Fibroblast of skin of right quadriceps (primary cell): ENCODE measurements at regions not wholly inside any gene's neighbourhood (a gene's known extent, or its start where the extent isn't known, plus 50 kb on each side); places are given as distances from the start of the nearest gene placed in this dataset.

Experiments
- DNase-seq: peaks from one replicate; pipeline ENCODE4 v3.0.0-alpha.2; 2013

GRCh38 chrX:126886997-126887396 is 67.5 kb downstream of the PRR32 start:
- no peak for DNase-seq

DNA sequence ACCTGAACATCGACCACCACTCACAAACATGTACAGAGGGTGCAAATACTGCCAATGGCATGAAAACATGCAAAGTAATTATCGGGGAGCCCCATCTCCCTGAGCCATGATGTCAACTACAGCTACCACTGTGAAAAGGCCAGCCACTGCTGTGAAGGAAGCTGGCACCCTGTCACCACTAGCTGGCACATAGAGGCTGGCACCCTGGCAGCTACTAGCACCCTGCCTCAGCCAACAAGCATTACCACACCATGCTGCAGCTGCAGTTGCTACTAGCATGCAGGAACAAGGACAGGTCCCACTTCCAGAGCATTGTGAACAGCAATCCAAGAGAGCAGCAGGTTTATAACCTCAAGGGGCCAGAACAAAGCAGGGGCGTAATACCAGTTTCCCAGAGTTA is 81.4 kb downstream of the PRR32 start:
- DNase-seq, result no peak

DNA sequence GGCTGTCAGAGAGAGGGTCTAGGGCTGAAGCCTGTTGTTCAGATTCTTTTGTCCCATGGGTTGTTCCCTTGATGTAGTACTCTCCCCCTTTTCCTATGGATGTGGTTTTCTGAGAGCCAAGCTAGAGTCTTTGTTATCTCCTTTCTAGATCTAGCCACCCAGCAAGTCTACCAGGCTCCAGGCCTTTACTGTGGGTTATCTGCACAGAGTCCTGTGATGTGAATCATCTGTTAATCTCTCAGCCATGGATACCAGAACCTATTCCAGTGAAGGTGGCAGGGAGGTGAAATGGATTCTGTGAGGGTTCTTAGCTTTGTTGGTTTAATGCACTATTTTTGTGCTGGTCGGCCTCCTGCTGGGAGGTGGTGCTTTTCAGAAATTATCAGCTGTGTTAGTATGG is 109.5 kb downstream of the PRR32 start:
- DNase-seq, result no peak

- DNase-seq, result no peak
Observed at GRCh38 chrX:126967225-126967624, 147.7 kb downstream of the PRR32 start.

DNA sequence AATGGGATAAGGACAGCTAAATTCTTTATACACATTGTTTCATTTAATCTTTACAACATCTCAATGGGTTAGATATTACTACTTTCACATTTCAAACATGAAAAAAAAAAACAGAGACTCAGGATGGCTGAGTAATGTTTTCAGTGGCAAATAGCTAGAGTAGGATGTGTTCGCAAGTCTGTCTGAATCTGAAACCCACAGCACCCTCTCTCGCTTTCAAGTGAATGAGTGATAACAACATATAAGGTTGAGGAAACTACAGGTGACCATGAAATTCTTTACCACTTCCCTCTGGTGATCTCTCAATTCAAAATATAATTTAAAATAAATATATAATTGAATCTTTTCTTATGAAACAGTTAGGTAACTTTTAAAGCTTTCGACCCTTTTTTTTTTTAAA is 162.6 kb downstream of the PRR32 start:
- no peak for DNase-seq

DNA sequence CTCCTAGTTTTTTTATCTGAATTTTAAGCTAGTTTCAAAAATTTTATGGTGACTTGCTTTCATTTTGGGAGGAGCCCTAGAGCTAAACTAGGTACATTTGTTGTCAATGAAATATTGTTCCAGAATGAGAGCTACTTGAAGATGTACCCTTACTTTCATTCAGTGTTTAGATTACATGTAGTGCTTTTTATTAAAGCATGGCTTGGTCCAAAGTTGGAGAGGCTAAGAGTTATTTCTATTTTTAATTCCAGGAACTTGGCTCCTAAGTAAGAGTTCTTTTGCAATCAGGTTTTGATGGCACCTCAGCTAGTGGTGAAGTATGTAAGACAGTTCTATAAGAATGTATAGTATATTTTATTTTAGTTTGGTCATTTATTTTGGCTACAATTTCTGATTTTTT is 165.5 kb downstream of the PRR32 start:
- DNase-seq, result no peak

- DNase-seq, result no peak
Observed at GRCh38 chrX:126985981-126986380, 166.5 kb downstream of the PRR32 start.

- no peak for DNase-seq
Observed at GRCh38 chrX:126994032-126994600, 174.6 kb downstream of the PRR32 start.

DNA sequence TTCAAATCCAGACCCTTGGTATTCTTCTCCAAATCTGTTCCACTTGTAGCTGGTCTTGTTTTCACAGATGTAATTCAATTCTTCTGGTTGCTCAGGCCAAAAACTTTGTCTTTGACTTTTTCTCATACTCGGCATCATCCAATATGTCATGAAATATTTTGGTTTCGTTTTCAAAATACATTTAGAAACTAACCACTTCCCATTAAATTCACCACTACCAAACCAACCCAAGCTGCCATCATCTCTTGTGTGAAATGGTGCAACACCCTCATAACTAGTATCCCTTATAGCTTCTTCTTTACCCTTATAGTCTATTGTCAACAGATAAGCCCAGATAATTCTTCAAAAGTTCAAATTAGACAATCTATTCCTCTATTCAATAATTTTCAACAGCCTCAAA is 192.1 kb downstream of the PRR32 start:
- no peak for DNase-seq

DNA sequence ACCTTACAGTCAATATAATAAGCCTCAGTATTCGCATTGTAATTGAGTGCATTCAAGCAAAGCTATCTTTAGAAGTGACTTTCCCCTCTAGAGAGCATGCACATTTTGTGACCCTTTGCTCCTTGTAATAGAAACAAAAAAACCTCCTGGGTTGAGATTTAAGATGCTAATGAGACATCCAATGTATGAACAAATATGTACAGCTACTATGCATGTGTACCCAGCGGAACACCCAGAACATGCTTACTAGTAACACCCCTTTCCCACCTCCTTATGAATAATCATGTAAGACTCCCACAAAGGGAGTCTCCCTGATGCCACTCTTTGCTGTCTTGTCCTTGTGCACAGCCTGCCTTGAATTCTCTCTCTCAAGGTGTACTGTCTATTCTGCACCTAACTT is 205.5 kb downstream of the PRR32 start:
- no peak for DNase-seq

DNA sequence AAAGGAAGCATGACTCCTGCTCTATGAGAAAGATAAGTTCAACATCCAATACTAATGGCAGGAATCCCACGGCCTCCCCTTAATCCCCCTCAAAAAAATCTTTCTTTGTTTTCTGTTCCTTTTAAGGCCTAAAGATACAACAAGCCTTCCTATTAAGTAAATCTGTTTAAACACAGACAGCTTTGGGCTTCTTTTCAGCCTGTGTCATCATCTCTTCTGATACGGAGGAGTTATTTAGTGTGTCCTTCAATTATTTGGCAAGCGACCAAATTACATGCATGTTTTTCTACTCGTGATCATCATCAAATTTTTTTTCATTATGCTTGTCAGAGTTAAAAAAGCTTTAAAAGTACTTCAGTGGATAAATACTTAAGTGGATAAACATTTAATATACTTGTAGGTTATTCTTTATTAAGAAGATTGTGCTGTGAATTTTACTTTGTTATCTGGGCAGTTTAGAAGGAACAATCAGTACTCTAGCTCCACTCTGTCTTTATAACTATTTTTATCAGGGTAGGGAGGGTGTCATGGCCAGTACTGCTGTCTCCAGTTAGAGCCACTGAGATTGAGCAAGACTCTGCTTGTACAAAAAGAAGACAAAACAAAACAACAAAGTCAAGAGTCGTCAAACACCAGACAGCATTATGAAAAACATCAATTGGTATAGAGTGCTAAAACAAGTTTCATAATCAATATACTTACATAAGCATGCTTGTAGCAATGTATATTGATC is 210.7 kb downstream of the PRR32 start:
- peak; percentile 4 for DNase-seq

GRCh38 chrX:127037159-127037558 is 217.6 kb downstream of the PRR32 start:
- peak; percentile 8 for DNase-seq

DNA sequence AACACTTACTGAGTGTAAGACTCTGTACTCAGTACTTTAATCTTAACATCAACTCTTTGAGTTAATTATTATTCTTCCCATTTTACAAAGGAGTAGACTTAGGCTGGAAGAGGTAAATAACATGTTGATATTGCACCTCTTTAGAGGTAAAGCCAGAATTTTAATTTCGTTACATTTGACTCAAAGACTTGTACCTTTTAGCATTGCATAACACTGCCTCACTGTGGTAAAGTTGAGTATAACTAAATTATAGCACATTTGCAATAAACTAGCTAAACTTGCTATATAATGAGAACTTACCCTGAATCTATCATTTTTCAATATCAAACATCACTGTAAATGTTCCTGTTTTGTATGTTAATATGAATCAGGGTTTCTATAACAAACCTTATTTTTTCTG is 218.5 kb downstream of the PRR32 start:
- DNase-seq, result no peak

GRCh38 chrX:127057891-127058619 is 238.5 kb downstream of the PRR32 start:
- no peak for DNase-seq

GRCh38 chrX:127085939-127086338 is 266.4 kb downstream of the PRR32 start:
- no peak for DNase-seq

- DNase-seq, result no peak
Observed at GRCh38 chrX:127112726-127113125, 293.2 kb downstream of the PRR32 start.

GRCh38 chrX:127124871-127125270 is 305.3 kb downstream of the PRR32 start:
- no peak for DNase-seq

GRCh38 chrX:127128282-127128681 is 308.8 kb downstream of the PRR32 start:
- DNase-seq, result no peak

- no peak for DNase-seq
Observed at GRCh38 chrX:127129510-127129909, 310.0 kb downstream of the PRR32 start.

GRCh38 chrX:127138218-127138617 is 318.7 kb downstream of the PRR32 start:
- DNase-seq, result no peak

- DNase-seq, result no peak
Observed at GRCh38 chrX:127177966-127178365, 358.4 kb downstream of the PRR32 start.

GRCh38 chrX:127187095-127187494 is 367.6 kb downstream of the PRR32 start:
- no peak for DNase-seq

DNA sequence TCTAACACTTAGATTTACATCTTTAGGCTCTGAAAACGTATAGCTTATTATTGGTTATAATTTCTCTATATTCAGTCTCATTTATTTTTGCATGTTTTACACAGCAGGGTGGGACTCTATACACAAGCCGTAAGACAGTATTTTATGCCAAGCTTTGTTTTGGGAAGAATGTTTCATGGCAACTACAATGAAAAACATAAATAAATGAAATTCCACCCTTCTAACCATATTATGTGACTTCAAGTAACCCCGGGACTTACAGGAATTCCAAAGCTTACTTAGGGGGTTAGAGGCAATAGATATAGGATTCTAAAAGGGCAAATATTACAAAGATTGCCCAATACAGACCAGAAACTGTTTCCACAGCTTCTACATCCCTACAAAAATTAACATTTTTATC is 370.9 kb downstream of the PRR32 start:
- no peak for DNase-seq

- no peak for DNase-seq
Observed at GRCh38 chrX:127207326-127207725, 387.8 kb downstream of the PRR32 start.
